Stomach smooth muscle (tissue), 2 donors: ENCODE measurements at regions not wholly inside any gene's neighbourhood (a gene's known extent, or its start where the extent isn't known, plus 50 kb on each side); places are given as distances from the start of the nearest gene placed in this dataset.

Experiments
- H3K27ac ChIP-seq: one replicate; pipeline ENCODE4 v1.7.0; 2013; ENCODE audit warnings: mild to moderate bottlenecking, low read length, inconsistent platforms
- H3K27me3 ChIP-seq, 2 donors: one replicate each; pipeline ENCODE4 v1.7.0; 2013; ENCODE audit warnings: low read length in 2 of 2; ENCODE audit not compliant: insufficient read depth in 2 of 2, control insufficient read depth in 1 of 2
- H3K36me3 ChIP-seq, 2 donors: one replicate each; pipeline ENCODE4 v1.7.0; 2013; ENCODE audit warnings: low read length in 2 of 2; ENCODE audit not compliant: control insufficient read depth in 2 of 2, insufficient read depth in 2 of 2
- H3K4me1 ChIP-seq: one replicate; pipeline ENCODE4 v1.7.0; 2013; ENCODE audit warnings: low read length; ENCODE audit not compliant: control insufficient read depth, insufficient read depth
- H3K4me3 ChIP-seq, 2 donors: one replicate each; pipeline ENCODE4 v1.7.0; 2013; ENCODE audit warnings: low read length in 2 of 2
- H3K9ac ChIP-seq, 2 donors: one replicate each; pipeline ENCODE4 v1.7.0; 2013; ENCODE audit warnings: low read length in 2 of 2, mild to moderate bottlenecking in 1 of 2
- H3K9me3 ChIP-seq, 2 donors: one replicate each; pipeline ENCODE4 v1.7.0; 2013; ENCODE audit warnings: low read length in 2 of 2; ENCODE audit not compliant: control insufficient read depth in 2 of 2
- donor health status: healthy.
- donor health status: Pancreatic carcinoma.

DNA sequence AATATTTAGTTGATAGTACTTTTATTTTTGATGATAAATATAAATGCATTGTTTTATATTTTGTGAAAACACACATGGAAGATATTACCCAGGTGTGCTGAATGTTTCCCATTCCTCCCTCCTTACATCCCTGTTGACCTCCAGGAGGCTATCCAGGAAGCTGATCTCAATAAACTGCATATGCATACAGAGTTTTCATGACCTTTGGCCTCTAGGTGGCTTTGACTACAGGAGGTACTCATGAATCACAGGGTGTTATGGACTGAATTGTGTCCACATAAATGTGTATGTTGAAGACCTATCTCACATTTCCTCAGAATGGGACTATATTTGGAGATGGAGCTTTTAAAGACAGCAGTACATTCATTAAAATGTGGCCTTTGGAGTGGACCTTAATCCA lies 914.9 kb upstream of the NCAM2 start:
- Histone ChIP-seq H3K36me3 (no peaks in the 10 kb centered on the region), H3K4me1 (no peaks in the 10 kb centered on the region), H3K9me3 (no peaks in the 10 kb centered on the region), H3K27me3 (no peaks in the 10 kb centered on the region), H3K4me3 (no peak overlapping the region), H3K27ac (no peak overlapping the region), H3K9ac (no peak overlapping the region)

- H3K4me3 ChIP-seq: no peak overlapping the region
Measured at GRCh38 chr21:20083925-20084324, 914.3 kb upstream of the NCAM2 start.

GRCh38 chr21:20086508-20086907 lies 911.7 kb upstream of the NCAM2 start:
- Histone ChIP-seq H3K9ac (no peak overlapping the region), H3K36me3 (no peaks in the 10 kb centered on the region), H3K27ac (no peak overlapping the region), H3K27me3 (no peaks in the 10 kb centered on the region), H3K9me3 (no peaks in the 10 kb centered on the region), H3K4me1 (no peaks in the 10 kb centered on the region), H3K4me3 (no peak overlapping the region)

More at GRCh38 chr21:20083925-20084324, 914.3 kb upstream of the NCAM2 start:
- H3K9ac ChIP-seq: no peak overlapping the region
- no peaks in the 10 kb centered on the region for H3K36me3 ChIP-seq
- no peak overlapping the region for H3K27ac ChIP-seq
- H3K4me1 ChIP-seq: no peaks in the 10 kb centered on the region
- no peaks in the 10 kb centered on the region for H3K9me3 ChIP-seq
- no peaks in the 10 kb centered on the region for H3K27me3 ChIP-seq

- no peak overlapping the region for H3K9ac ChIP-seq
- no peaks in the 10 kb centered on the region for H3K36me3 ChIP-seq
- no peak overlapping the region for H3K27ac ChIP-seq
- H3K4me1 ChIP-seq: no peaks in the 10 kb centered on the region
- H3K9me3 ChIP-seq: no peaks in the 10 kb centered on the region
- no peaks in the 10 kb centered on the region for H3K27me3 ChIP-seq
- H3K4me3 ChIP-seq: no peak overlapping the region
Measured at GRCh38 chr21:20106368-20106767, 891.8 kb upstream of the NCAM2 start.

GRCh38 chr21:20108016-20108415 lies 890.2 kb upstream of the NCAM2 start:
- no peaks in the 10 kb centered on the region for H3K9me3 ChIP-seq
- no peak overlapping the region for H3K4me3 ChIP-seq

DNA sequence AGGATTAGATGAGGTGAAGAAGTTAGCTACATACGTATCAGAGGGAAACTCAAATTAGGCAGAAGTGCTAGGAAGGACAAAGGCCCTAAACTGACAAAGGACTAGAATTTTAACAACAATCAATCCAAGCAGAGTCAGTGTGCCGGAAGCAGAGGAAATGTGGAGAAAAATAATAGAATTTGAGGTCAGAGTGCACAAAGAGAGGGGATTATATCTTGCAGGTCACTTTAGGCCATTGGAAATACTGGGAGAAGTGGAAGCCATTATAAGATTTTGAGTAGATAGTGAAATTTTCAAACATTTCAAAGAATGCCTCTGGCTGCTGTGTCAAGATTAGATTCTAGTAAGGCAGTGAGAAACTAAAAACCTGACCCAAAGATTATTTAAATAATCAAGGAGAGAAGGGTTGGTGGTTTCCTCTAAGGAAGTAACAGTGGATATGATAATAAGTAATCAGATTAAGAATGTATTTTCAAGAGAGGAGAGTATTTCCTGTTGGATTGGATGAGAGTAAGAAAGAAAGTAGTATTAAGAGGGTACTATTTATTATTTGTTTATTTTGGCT lies 889.2 kb upstream of the NCAM2 start:
- H3K27me3 ChIP-seq: no peaks in the 10 kb centered on the region
- H3K9ac ChIP-seq: no peak overlapping the region
- peaks cover 0 to 4% of the 10 kb centered on the region in 2 donors for H3K9me3 ChIP-seq
- no peaks in the 10 kb centered on the region for H3K4me1 ChIP-seq
- no peak overlapping the region for H3K4me3 ChIP-seq
- no peak overlapping the region for H3K27ac ChIP-seq
- no peaks in the 10 kb centered on the region for H3K36me3 ChIP-seq

More at GRCh38 chr21:20108016-20108415, 890.2 kb upstream of the NCAM2 start:
- H3K27ac ChIP-seq: no peak overlapping the region
- no peaks in the 10 kb centered on the region for H3K4me1 ChIP-seq
- no peak overlapping the region for H3K9ac ChIP-seq
- H3K27me3 ChIP-seq: no peaks in the 10 kb centered on the region
- H3K36me3 ChIP-seq: no peaks in the 10 kb centered on the region

DNA sequence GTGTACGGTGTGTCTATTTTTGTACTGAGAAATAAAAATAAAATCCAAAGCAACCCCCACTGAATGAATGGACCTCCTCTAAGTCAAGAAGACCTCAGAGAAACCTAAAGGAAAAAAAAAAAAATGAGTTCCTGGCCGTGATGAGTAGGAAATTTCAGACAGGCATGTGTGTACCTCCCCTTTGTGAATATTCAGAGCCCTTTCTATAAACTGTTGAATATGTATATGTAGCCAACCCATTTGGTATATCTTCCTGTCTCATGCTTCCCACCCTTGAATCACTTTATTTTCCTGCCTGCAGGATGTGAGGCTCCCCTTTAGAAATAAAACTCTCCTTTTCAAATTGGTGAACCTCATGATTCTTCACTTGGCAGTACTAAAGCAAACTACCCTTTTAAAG lies 887.8 kb upstream of the NCAM2 start:
- Histone ChIP-seq H3K27ac (no peak overlapping the region), H3K9me3 (peaks cover 0 to 4% of the 10 kb centered on the region in 2 donors), H3K4me3 (no peak overlapping the region), H3K36me3 (no peaks in the 10 kb centered on the region), H3K4me1 (no peaks in the 10 kb centered on the region), H3K27me3 (no peaks in the 10 kb centered on the region), H3K9ac (no peak overlapping the region)

DNA sequence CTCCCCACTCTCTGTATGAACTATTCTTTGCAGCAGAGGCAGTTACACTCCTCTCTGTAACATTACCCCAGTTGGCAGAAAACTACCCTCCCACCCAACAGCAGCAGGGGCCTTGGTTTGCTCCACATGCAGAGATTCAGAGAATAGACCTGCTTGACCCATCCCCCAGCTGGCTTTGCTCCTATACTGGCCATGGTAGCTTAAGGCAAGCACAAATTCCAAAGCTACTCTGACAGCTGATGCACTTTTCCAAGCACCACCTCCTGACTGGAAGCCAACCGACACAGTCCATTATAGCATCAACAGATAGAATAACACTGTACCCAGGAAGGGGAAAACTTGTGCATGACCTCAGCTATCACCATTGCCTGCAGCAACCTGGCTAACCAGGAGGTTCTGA lies 846.5 kb upstream of the NCAM2 start:
- Histone ChIP-seq H3K4me3 (no peak overlapping the region), H3K9ac (no peak overlapping the region), H3K27me3 (no peaks in the 10 kb centered on the region), H3K36me3 (no peaks in the 10 kb centered on the region), H3K9me3 (peaks cover 0 to 13% of the 10 kb centered on the region in 2 donors), H3K4me1 (no peaks in the 10 kb centered on the region), H3K27ac (no peak overlapping the region)

DNA sequence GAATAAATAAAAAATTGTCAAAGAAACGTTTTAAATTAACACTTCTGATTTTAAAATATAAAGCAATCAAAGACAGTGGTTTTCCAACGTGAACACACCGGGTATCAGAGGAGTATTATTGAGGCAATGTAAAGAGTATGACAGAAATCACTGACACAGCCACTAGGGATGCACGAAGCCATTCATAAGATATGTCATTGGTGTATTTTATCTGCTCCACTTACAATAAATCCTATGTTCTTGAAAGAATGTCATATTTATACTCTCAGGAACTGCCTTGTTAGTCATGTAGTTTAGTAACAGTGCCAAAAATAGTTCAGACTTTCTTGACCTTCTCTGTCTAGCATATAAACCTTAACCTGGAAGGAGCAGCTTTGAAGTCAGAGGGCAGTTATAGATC lies 835.0 kb upstream of the NCAM2 start:
- no peaks in the 10 kb centered on the region for H3K27me3 ChIP-seq
- no peaks in the 10 kb centered on the region for H3K36me3 ChIP-seq
- H3K9me3 ChIP-seq: no peaks in the 10 kb centered on the region
- no peaks in the 10 kb centered on the region for H3K4me1 ChIP-seq
- no peak overlapping the region for H3K9ac ChIP-seq
- H3K4me3 ChIP-seq: no peak overlapping the region
- no peak overlapping the region for H3K27ac ChIP-seq

DNA sequence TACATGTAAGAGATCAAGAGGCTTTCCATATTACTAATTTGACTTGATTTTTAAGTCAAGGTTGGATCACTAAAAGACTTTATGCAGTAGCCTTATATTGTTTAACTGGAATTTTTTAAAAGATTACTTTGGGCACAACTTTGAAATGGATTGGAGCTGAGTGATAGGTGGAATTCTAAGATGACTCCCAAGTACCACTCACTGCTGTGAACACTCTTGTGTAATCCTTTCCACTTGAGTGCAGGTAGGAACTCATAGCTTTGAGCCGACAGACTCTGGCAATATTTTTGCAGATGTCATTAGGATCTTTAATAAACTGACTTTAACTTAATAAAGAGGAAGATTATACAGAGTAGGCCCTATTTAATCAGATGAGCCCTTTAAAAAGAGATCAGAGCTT lies 831.1 kb upstream of the NCAM2 start:
- no peak overlapping the region for H3K4me3 ChIP-seq
- no peak overlapping the region for H3K9ac ChIP-seq
- no peak overlapping the region for H3K27ac ChIP-seq
- no peaks in the 10 kb centered on the region for H3K27me3 ChIP-seq
- no peaks in the 10 kb centered on the region for H3K36me3 ChIP-seq
- H3K4me1 ChIP-seq: no peaks in the 10 kb centered on the region
- no peaks in the 10 kb centered on the region for H3K9me3 ChIP-seq

- no peaks in the 10 kb centered on the region for H3K9me3 ChIP-seq
- no peaks in the 10 kb centered on the region for H3K27me3 ChIP-seq
- H3K9ac ChIP-seq: no peak overlapping the region
- H3K4me1 ChIP-seq: no peaks in the 10 kb centered on the region
- H3K4me3 ChIP-seq: no peak overlapping the region
- no peak overlapping the region for H3K27ac ChIP-seq
- no peaks in the 10 kb centered on the region for H3K36me3 ChIP-seq
Measured at GRCh38 chr21:20169812-20170576, 828.2 kb upstream of the NCAM2 start.
